OCI-LY7 (cell line): ENCODE measurements at regions not wholly inside any gene's neighbourhood (a gene's known extent, or its start where the extent isn't known, plus 50 kb on each side); places are given as distances from the start of the nearest gene placed in this dataset.

Experiments
- CTCF ChIP-seq: fragments of 200-600 bp; sonication (generic); conservative IDR thresholded peaks from 2 replicates; pipeline ENCODE4 v1.5.1; 2014; ENCODE audit warnings: mild to moderate bottlenecking, antibody characterized with exemption, low read length, moderate library complexity, mixed read lengths
- EZH2phosphoT487 ChIP-seq: fragments of 200-600 bp; sonication (generic); IDR thresholded peaks from 2 replicates; pipeline ENCODE4 v1.6.1; 2018; ENCODE audit warnings: low read depth, borderline replicate concordance, mild to moderate bottlenecking, mixed run types, antibody characterized with exemption, low read length, moderate library complexity, mixed read lengths

DNA sequence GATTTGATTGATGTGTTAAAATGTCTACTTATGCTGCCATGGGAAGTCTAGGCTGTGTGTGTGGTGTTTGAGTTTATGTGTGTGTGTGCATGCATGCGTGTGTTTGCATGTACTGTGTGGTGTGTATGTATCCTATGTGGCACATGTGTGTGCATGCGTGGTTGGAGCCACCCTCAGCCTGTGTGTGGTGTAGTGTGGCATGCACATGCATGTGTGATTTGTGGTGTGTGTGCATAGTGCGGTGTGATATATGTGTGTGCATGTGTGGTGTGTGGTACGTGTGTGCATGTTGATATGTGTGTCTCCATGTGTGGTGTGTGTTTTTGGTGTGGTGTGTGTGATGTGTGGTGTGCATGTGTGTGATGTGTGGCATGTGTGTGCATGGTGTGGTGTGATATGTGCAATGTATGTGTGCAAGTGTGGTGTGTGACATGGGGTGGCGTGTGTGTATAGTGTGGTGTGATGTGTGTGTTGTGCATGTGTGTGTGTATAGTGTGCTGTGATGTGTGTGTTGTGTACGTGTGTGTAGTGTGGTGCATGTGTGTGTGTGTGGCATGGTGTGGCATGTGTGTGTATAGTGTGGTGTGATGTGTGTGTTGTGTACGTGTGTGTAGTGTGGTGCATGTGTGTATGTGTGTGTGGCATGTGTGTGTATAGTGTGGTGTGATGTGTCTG, 66.6 kb upstream of the HDAC4 start:
- TF ChIP-seq CTCF (no peak), EZH2phosphoT487 (no peak)
